HG02642 (cell line): ENCODE measurements at regions not wholly inside any gene's neighbourhood (a gene's known extent, or its start where the extent isn't known, plus 50 kb on each side); places are given as distances from the start of the nearest gene placed in this dataset.
"Not testable (repeated sequence)": the region's sequence is repeated elsewhere in the genome, so short reads cannot be mapped to it uniquely, and the experiment has no call there.

Experiments used
- ATAC-seq: cut with Tn5 transposase; IDR thresholded peaks from one replicate; pipeline ENCODE4 v1.9.1; 2021; ENCODE audit warnings: mild to moderate bottlenecking; ENCODE audit not compliant: unreplicated experiment, poor library complexity

DNA sequence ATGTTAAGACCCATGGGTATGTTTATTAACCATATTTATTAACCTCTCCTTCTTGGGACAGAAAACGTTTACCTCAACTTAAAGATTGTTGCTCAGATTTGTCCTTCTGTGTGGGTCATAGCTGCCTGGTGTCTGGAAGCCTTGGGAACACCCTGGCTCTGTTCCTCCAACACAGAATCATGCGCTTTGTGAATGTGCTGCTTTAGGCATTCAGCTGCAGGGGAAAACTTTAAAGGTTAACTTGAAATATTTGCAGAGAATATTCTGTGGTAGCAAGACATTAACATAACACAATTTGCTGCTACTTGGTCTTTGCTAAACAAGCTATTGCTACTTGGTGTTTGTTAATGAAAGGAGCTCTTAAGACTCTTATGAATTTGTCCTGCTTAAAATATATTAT lies 50.5 kb upstream of the THOC3 start:
- ATAC-seq = not testable (repeated sequence)

DNA sequence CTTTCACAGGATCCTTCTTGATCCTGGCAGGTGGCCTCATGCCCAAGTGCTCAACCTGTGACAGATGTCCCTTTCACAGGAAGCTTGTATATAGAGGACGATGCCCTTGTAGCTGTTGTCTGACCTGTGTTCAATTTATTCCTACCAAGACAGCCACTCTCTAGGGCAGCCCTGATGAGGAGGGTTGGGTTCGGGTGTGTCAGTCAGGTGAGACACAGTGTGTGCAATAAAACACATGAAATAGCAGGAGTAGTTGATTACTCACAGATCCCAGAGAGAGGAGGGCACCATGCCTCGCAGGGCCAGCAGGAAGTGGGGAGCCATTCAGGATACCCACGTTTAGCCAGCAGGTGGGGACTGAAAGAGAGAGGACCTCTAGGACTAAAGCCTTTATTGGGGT lies 52.7 kb upstream of the THOC3 start:
- not testable (repeated sequence) for ATAC-seq

DNA sequence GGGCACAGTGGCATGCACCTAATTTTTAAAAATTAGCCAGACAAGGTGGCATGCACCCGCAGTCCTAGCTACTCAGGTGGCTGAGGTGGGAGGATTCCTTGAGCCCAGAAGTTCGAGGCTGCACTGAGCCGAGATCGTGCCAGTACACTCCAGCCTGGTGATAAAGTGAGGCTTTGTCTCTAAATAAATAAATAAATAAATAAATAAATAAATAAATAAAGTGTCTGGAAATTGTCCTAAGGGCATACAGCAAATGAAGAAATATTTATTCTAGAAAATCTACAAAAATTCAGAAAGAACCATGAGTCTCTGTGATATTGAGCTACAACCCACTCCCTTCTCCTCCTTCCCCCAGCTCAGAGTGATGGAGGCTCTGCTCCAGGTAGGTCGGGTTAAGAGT lies 55.4 kb upstream of the THOC3 start:
- not testable (repeated sequence) for ATAC-seq

DNA sequence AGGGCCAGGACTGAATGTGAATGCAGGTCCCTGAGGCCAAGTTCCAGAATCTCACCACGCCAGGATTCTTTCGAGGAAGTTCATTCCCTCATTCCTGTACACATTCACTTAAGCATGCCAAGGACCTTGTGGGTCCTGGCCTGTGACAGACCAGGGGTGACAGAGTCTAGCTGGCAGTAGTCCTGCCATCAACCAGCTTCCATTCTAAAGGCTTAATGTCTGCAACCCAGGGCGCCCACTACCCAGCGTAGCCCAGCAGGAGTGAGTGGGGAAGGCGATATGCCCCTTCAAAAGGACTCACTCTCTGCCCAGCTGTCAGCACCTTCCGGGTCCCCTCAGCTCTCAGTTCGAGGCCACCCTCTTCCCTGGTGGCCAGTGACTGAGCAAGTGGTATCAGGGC lies 61.3 kb upstream of the THOC3 start:
- ATAC-seq = not testable (repeated sequence)

DNA sequence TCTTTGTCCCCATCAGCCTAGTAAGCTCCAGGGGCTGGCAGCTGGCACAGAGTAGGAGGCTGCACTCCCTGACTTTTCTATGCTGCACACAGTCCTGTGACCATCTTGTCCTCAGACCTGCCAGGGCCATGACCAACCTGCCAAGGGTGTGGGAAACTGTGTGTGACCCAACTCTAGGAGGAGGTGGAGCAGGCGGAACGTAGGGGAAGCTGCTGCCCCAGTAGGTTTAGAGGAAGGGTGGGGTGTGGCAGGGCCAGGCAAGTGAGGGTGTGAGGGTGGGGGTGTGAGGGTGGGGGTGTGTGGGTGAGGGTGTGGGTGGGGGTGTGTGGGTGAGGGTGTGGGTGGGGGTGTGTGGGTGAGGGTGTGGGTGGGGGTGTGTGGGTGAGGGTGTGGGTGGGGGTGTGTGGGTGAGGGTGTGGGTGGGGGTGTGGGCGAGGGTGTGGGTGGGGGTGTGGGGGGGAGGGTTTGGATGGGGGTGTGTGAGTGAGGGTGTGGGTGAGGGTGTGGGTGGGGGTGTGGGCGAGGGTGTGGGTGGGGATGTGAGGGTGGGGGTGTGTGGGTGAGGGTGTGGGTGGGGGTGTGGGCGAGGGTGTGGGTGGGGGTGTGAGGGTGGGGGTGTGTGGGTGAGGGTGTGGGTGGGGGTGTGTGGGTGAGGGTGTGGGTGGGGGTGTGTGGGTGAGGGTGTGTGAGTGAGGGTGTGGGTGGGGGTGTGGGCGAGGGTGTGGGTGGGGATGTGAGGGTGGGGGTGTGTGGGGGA lies 62.4 kb upstream of the THOC3 start:
- not testable (repeated sequence) for ATAC-seq

DNA sequence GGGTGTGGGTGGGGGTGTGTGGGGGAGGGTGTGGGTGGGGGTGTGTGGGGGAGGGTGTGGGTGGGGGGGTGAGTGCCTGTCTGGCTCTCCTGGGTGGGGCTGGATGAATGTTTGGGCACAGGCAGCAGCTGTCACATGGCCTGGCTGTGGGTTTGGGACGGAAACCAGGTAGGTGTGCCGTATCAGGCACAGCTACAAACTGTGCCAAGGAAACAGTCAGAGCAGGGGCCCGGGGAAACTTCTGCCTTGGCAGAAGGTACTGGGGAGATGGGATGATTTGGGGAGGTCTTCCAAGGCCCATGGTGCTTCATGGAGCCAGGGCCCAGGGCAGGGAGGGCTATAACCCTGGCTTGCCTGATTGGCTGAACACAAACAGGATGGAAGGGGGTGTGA lies 63.0 kb upstream of the THOC3 start:
- not testable (repeated sequence) for ATAC-seq

DNA sequence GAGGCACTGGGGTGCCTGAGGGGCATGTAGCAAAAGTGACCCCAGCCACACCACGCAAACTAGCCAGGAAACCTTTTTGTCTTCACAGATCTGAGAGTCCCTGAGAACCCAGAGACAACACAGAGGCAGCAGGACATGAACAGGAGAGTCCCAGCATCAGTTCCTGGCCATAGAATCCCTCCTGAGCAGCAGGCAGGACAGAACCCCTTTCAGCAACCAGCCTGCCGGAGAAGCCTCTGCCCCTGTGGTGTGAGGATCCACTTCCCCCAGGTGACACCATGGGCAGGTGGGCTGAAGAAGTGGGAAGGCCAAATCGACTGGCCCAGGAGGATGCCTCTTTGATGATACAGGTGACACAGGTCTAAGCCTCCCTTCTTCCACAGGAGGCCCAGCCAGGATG lies 65.1 kb upstream of the THOC3 start:
- ATAC-seq = not testable (repeated sequence)

DNA sequence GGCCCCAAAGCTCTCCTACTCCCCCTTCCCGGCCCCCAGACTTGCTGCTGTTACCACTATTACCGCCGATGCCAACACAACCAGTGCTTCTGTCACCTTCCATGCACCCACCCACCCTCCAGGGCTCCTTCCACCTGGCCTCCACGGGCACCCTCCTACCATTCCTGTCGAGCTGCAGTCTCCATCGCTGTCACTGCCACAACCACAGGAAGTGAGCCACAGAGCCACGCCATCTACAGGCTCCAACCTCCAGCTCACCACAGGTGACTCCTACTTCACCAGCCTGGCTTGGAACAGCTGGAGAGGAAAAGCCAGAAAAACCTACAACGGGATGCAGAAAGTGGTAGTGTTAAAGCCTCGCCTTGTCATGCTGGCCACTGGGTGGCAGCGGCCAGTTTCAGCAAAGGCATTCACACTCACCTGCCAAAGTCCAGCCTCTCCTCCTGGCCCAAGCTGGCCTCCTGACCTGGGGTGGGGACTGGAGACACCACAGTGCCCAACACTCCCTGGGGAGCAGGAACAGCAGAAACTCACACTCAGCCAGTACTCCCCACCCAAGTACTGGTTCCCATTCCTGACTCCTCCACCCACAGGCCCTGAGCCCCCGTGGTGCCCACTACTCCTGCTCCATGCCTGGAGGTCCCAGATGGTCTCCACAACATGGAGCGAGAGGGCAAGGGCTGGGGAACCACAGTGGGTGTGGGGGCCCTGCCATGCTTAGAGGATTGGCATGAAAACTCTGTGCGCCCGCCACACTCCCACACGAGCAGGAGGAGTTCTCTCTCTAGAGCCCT lies 66.5 kb upstream of the THOC3 start:
- ATAC-seq = not testable (repeated sequence)

DNA sequence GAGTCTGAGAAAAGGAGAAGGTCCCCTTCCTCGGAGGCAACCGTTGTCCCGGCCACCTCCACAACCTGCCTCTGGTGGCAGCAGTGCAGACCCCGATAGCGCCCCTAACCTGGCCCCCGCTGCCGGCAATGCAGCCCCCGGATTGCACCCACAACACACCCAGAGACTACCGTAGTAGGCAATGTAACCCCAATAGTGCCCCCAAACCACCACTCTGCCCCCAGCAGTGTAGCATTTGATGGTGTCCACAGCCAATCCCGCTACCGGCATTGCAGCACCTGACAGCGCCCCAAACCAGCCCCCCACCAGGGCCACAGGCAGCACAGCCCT lies 67.1 kb upstream of the THOC3 start:
- not testable (repeated sequence) for ATAC-seq

DNA sequence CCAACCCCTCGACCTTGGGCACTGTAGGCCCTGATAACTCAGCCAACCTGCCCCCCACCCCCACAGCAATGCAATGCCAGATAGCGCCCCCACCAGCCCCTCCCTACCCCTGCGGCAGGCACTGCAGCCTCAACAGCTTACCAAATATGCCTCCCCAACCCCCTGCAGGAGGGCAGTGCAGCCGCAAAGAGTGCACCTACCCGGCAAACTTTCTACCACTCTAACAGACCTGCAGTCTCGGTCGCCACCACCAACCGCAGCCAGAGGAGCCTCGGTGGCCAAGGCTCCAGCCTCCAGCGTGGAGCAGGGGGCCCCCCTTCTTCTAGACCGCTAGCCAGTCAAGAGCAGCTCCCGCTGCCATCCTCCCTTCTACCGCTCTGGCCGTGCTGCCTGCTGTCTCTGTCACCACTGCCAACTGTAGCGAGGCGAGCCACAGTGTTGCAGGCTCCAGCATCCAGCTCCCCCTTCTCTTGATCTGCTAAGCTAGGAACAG lies 67.7 kb upstream of the THOC3 start:
- ATAC-seq = not testable (repeated sequence)

DNA sequence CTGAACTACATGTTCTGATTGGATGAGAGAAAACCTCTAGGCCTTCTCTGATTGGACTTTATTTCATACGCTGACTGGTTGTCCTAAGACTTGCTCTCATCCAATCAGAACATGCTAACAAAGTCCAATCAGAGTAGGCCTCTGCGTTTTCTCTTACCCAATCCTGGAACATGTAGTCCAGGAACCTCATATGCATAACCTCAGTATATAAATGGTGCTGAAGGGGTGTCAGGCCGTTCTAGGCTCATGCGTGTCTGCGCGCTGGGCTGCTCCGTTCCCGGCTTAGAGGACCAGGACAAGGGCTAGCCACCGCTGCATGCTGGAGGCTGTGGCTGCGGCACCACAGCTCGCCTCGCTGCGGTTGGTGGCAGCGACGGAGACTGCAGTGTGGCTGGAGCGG lies 68.3 kb upstream of the THOC3 start:
- not testable (repeated sequence) for ATAC-seq

DNA sequence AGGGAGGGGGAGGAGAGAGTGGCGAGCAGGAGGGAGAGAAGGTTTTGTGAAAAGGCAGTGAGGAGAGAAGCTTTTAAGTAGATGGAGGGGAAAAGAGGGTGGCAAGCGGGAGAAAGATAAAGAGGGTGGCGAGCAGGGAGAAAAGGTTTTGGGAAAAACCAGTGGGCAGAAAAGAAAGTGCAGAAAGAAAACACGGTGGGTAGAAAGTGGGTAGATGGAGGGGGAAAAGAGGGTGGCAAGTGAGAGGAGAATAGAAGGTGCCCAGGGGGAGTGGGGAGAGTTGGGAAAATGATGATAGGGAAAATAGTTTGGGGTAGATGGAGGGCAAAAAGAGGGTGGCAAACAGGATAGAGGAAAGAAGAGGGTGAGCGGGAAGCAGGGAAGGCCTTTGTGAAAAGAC lies 69.1 kb upstream of the THOC3 start:
- not testable (repeated sequence) for ATAC-seq

DNA sequence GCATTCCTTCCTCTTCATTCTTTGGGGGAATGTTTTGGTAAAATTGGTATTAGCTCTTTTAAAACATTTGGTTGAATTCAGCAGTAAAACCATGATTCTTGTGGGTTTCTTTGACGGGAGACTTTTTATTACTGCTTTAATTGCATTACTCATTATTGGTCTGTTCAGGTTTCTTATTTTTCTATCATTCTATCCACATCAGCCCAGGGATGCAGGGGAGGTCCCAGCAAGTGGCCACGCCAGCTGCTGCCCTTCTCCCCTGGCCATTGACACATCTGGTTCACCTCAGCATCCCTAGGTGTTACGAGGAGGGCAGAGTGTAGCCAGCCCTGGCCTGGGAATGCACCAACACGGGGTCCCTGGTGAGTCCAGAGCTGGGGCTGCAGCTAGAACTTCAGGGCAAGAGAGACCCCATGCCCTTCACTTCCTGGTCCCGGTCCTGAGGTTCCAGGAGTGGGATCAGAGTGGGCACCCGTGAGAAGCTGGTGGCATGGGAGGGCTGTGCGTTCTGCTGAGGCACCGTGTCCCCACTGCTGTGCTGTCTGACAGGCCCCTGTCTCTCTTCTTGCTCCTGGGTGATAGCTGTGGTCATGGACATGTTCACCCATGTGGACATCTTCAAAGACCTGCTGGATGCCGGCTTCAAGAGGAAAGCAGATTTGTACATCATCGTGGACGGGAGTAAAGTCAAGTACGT lies 72.1 kb upstream of the THOC3 start:
- not testable (repeated sequence) for ATAC-seq

DNA sequence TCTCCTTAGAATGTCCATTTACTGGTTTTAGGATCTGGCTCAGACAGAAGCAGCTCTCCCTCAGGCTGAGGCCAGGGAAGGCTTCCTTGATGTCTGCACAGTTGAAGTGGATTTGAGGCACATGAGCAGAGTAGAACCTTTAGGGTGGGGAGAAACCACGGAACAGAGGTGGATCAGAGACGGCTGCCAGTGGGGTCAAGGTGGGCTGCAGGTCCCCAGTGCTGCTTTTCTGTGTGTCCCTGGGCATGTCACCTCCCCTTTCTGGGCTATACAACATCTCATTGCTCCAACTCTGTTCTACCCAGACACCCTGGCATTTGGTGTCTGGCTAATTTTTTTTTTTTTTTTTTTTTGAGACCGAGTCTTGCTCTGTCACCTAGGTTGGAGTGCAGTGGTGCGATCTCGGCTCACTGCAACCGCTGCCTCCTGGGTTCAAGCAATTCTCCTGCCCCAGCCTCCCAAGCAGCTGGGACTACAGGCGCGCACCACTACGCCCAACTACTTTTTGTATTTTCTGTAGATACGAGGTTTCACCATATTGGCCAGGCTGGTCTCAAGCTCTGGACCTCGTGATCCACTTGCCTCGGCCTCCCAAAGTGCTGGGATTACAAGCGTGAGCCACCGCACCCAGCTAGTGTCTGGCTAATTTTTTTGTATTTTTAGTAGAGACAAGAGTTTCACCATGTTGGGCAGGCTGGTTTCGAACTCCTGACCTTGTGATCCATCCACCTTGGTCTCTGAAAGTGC lies 73.3 kb upstream of the THOC3 start:
- not testable (repeated sequence) for ATAC-seq

DNA sequence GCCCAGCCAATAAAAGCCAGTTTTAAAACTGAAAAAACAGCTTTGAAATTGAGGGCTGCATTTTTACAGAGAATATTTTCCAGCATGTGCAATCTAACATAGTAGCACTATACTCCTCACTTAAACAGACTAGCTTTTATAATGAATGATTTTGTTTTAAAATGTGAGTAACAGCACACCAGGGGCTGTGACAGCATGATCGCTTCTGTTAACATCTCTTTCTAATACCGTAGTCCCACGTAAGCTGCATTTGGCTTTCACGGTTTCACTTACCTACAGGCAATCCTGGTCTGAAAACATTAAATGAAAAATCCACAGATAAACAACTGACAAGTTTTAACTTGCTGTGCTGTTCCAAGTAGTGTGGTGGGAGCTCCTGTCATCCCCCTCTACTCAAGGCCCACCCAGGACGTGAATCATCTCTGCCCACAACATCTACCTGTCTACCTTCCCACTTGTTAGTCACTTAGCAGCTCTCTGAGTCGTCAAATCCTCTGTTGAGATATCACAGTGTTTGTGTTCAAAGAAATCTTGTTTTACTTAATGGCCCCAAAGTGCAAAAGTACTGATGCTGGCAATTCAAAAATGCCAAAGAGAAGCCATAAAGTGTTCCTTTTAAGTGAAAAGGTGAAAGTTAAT lies 74.0 kb upstream of the THOC3 start:
- not testable (repeated sequence) for ATAC-seq

DNA sequence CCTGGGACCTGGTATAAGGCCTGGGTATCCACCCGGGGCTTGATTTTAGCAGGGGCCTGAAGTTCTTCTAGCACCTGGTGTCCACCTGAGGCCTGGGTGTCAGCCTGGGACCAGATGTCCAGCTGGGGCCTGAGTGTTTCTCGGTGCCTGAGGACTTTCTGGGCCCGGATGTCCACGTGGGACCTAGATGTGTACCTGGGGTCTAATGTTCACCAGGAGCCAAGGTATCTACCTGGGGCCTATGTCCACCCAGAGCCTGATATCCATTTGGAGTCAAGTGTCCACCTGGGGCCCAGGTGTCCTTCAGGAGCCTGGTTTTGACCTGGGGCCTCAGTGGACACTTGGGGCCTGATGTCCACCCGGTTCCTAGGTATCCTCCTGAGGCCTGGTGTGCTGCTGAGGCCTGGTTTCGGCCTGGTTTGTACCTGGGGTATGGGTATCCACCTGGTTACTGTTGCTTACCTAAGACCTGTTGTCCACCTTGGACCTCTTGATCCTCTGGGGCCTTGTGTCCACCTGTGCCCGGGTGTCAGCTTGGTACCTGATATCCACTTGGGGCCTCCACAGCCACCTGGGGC lies 75.2 kb upstream of the THOC3 start:
- ATAC-seq = not testable (repeated sequence)

DNA sequence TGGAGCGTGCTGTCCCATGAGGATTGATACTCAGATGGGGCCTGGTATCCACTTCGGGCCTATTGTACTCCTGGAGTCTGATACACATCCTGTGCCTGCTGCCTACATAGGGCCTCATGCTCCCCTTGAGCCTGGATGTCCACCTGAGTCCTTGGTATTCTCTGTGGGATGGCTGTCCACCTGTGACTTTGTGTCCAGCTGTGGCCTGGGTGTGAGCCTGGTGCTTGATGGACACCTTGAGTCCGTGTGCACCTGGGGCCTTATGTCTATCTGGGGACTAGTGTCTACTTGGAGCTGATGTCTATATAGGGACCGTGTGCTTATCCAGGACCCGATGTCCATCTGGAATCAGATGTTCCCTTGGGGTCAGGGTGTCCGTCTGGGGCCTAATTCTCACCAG lies 75.9 kb upstream of the THOC3 start:
- not testable (repeated sequence) for ATAC-seq

DNA sequence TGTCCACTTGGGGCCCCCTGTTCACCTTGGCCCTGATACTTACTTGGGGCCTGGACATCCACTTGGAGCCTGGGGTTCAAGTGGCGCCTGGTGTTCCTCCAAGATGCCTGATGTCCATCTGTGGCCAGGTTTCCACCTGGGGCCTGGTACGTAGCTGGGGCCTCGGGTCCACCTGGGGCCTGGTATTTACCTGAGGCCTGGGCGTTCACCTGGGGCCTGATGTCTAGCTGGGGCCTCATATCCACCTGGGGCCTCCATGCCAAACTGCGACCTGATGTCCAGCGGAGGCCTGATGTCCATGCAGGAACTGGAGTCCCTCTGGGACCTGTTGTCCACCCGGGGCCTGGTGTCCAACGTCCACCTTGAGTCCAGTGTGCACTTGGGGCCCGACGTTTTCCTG lies 76.3 kb upstream of the THOC3 start:
- not testable (repeated sequence) for ATAC-seq

DNA sequence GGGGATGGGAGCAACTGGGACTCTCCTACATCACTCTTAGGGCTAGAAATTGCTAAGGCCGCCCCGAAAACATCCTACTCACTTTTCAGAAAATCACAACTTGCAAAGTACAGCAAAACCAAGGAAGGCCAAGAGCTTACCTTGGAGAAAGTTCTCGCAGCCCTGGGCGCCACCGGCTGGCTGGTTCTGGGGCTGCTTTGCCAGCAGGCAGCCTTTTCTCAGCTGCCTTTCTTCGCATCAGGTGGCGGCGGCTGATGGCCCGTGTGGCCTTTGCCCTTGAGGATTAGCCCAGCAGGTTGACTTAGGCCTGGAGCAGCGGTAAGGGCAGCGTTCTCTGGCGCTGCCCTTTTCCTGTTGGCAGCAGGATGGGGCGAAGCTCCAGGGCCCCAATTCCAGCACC lies 77.3 kb upstream of the THOC3 start:
- not testable (repeated sequence) for ATAC-seq
